OCI-LY1 (cell line): ENCODE measurements at regions not wholly inside any gene's neighbourhood (a gene's known extent, or its start where the extent isn't known, plus 50 kb on each side); places are given as distances from the start of the nearest gene placed in this dataset.

Experiments used
- CTCF ChIP-seq: fragments of 200-600 bp; sonication (generic), shearing (Covaris generic); IDR thresholded peaks from 2 replicates; pipeline ENCODE4 v1.5.1; 2017; ENCODE audit warnings: mild to moderate bottlenecking, antibody characterized with exemption, low read length, moderate library complexity, mixed read lengths
- EZH2 ChIP-seq: fragments of 200-600 bp; sonication (generic), shearing (Covaris generic); IDR thresholded peaks from 2 replicates; pipeline ENCODE4 v1.8.0; 2017; ENCODE audit warnings: borderline replicate concordance, mixed run types, mild to moderate bottlenecking, antibody characterized with exemption, low read length, moderate library complexity, mixed read lengths

DNA sequence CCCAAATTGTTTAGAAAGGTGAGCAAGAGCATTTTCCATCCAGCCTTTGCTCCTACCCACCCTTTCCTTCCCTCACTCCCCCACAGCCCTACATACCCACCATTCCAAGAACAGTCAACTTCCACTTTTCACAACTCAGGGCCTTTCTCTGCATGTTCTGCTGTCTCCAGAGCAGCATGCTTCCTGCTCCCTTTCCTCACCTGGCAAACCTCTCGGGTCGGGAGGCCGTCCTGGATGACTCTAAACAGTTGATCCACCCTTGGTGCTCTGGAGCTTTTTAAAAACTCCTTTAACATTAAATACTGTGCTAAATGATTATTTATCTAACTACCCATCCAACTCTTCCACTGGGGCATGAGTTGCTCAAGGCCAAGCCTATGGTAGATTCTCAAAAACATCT is 200.6 kb downstream of the SETD4 start:
- TF ChIP-seq CTCF (no peak), EZH2 (no peak)
